H9 (cell line): ENCODE measurements at regions not wholly inside any gene's neighbourhood (a gene's known extent, or its start where the extent isn't known, plus 50 kb on each side); places are given as distances from the start of the nearest gene placed in this dataset.

Experiments
- DNase-seq: peaks from one replicate; pipeline ENCODE4 v3.0.0-alpha.2; 2017
- H2AFZ ChIP-seq: one replicate; pipeline ENCODE4 v1.6.1; 2013; ENCODE audit warnings: mild to moderate bottlenecking, low read length, control low read depth, moderate library complexity
- H2AK5ac ChIP-seq: 2 replicates; pipeline ENCODE4 v1.6.1; 2013; ENCODE audit warnings: low read length, control low read depth, mixed read lengths; ENCODE audit not compliant: insufficient read length
- H2BK120ac ChIP-seq: one replicate; pipeline ENCODE4 v1.6.1; 2013; ENCODE audit warnings: low read depth, mild to moderate bottlenecking, low read length, control low read depth, inconsistent platforms; ENCODE audit not compliant: poor library complexity, severe bottlenecking
- H2BK12ac ChIP-seq: 2 replicates; pipeline ENCODE4 v1.6.1; 2013; ENCODE audit warnings: low read length, control low read depth, mixed read lengths, low read depth; ENCODE audit not compliant: insufficient read length
- H2BK15ac ChIP-seq: 2 replicates; pipeline ENCODE4 v1.6.1; 2013; ENCODE audit warnings: low read depth, low read length, control low read depth
- H2BK20ac ChIP-seq: one replicate; pipeline ENCODE4 v1.6.1; 2013; ENCODE audit warnings: low read depth, mild to moderate bottlenecking, low read length, control low read depth, inconsistent platforms; ENCODE audit not compliant: poor library complexity, severe bottlenecking
- H2BK5ac ChIP-seq: 2 replicates; pipeline ENCODE4 v1.6.1; 2013; ENCODE audit warnings: low read length, control low read depth, mixed read lengths; ENCODE audit not compliant: insufficient read length
- H3K14ac ChIP-seq: 2 replicates; pipeline ENCODE4 v1.6.1; 2013; ENCODE audit warnings: low read length, control low read depth; ENCODE audit not compliant: insufficient read depth
- H3K18ac ChIP-seq: 2 replicates; pipeline ENCODE4 v1.6.1; 2013; ENCODE audit warnings: low read depth, mild to moderate bottlenecking, mixed read lengths, low read length, control low read depth; ENCODE audit not compliant: insufficient read length
- H3K23ac ChIP-seq: 2 replicates; pipeline ENCODE4 v1.6.1; 2013; ENCODE audit warnings: low read length, control low read depth, mixed read lengths, low read depth; ENCODE audit not compliant: insufficient read length
- H3K23me2 ChIP-seq: 2 replicates; pipeline ENCODE4 v1.6.1; 2013; ENCODE audit warnings: low read depth, mild to moderate bottlenecking, mixed read lengths, low read length, control low read depth; ENCODE audit not compliant: insufficient read length, poor library complexity, severe bottlenecking
- H3K27ac ChIP-seq: 2 replicates; pipeline ENCODE4 v1.5.1; 2013; ENCODE audit warnings: low read length, control low read depth, mixed read lengths, low read depth; ENCODE audit not compliant: insufficient read length
- H3K27me3 ChIP-seq: 2 replicates; pipeline ENCODE4 v1.6.1; 2013; ENCODE audit warnings: low read length, control low read depth, inconsistent platforms; ENCODE audit not compliant: insufficient read depth
- H3K4ac ChIP-seq: 2 replicates; pipeline ENCODE4 v1.6.1; 2013; ENCODE audit warnings: low read depth, mild to moderate bottlenecking, control low read depth, inconsistent platforms, low read length, moderate library complexity
- H3K4me1 ChIP-seq: 2 replicates; pipeline ENCODE4 v1.6.1; 2013; ENCODE audit warnings: low read length, control low read depth, inconsistent platforms; ENCODE audit not compliant: insufficient read depth
- H3K4me2 ChIP-seq: 2 replicates; pipeline ENCODE4 v1.6.1; 2013; ENCODE audit warnings: low read length, control low read depth, mixed read lengths; ENCODE audit not compliant: insufficient read length, insufficient read depth
- H3K56ac ChIP-seq: 2 replicates; pipeline ENCODE4 v1.6.1; 2013; ENCODE audit warnings: low read depth, mild to moderate bottlenecking, mixed read lengths, low read length, control low read depth; ENCODE audit not compliant: insufficient read length
- H3K79me1 ChIP-seq: 2 replicates; pipeline ENCODE4 v1.6.1; 2013; ENCODE audit warnings: low read depth, mild to moderate bottlenecking, moderate library complexity, low read length, control low read depth, inconsistent platforms; ENCODE audit not compliant: insufficient read depth, poor library complexity, severe bottlenecking
- H3K79me2 ChIP-seq: 2 replicates; pipeline ENCODE4 v1.6.1; 2013; ENCODE audit warnings: low read length, control low read depth, inconsistent platforms; ENCODE audit not compliant: insufficient read depth
- H3K9ac ChIP-seq: 2 replicates; pipeline ENCODE4 v1.6.1; 2013; ENCODE audit warnings: low read length, control low read depth, mixed read lengths; ENCODE audit not compliant: insufficient read length; ENCODE audit errors: extremely low read depth
- H3K9me3 ChIP-seq: one replicate; pipeline ENCODE4 v1.6.1; 2013; ENCODE audit warnings: low read depth, low read length, inconsistent platforms; ENCODE audit not compliant: control insufficient read depth
- H3T11ph ChIP-seq: one replicate; pipeline ENCODE4 v1.6.1; 2013; ENCODE audit warnings: mild to moderate bottlenecking, low read length, control low read depth, inconsistent platforms
- H4K20me1 ChIP-seq: one replicate; pipeline ENCODE4 v1.6.1; 2013; ENCODE audit not compliant: control insufficient read depth, insufficient read length, insufficient read depth
- H4K5ac ChIP-seq: 2 replicates; pipeline ENCODE4 v1.6.1; 2013; ENCODE audit warnings: low read depth, mild to moderate bottlenecking, mixed read lengths, low read length, control low read depth; ENCODE audit not compliant: insufficient read length
- H4K8ac ChIP-seq: replicated peaks from 2 replicates; pipeline ENCODE4 v1.6.1; 2013; ENCODE audit warnings: low read length, control low read depth, mixed read lengths, low read depth; ENCODE audit not compliant: insufficient read length
- H4K91ac ChIP-seq: 2 replicates; pipeline ENCODE4 v1.6.1; 2013; ENCODE audit warnings: low read depth, mild to moderate bottlenecking, moderate library complexity, mixed read lengths, low read length, control low read depth; ENCODE audit not compliant: insufficient read length
- H3K27ac Mint-ChIP-seq, 3 experiments: 2 replicates in 2 of 3; 3 replicates in 1 of 3; pipeline ENCODE4 v1.8.0; 2020 to 2021; ENCODE audit warnings: mixed read lengths in 3 of 3, mild to moderate bottlenecking in 1 of 3, moderate library complexity in 1 of 3
- H3K27me3 Mint-ChIP-seq: 2 replicates; pipeline ENCODE4 v1.8.0; 2021; ENCODE audit warnings: low read depth, mild to moderate bottlenecking, moderate library complexity, mixed read lengths
- H3K36me3 Mint-ChIP-seq, 3 experiments: 2 replicates in 2 of 3; 3 replicates in 1 of 3; pipeline ENCODE4 v1.8.0; 2020 to 2021; ENCODE audit warnings: low read depth in 3 of 3, mixed read lengths in 3 of 3; ENCODE audit not compliant: insufficient read depth in 1 of 3
- H3K4me1 Mint-ChIP-seq, 2 experiments: 2 replicates each; pipeline ENCODE4 v1.8.0; 2020; ENCODE audit warnings: mixed read lengths in 2 of 2
- H3K4me3 Mint-ChIP-seq, 2 experiments: 2 replicates in 1 of 2; 3 replicates in 1 of 2; pipeline ENCODE4 v1.8.0; 2020 to 2021; ENCODE audit warnings: mild to moderate bottlenecking in 2 of 2, mixed read lengths in 2 of 2, moderate library complexity in 1 of 2
- H3K9me3 Mint-ChIP-seq, 2 experiments: 2 replicates in 1 of 2; 3 replicates in 1 of 2; pipeline ENCODE4 v1.8.0; 2020; ENCODE audit warnings: mild to moderate bottlenecking in 2 of 2, mixed read lengths in 2 of 2, moderate library complexity in 1 of 2
- CTCF ChIP-seq: fragments of 200-600 bp; sonication (generic); conservative IDR thresholded peaks from 3 replicates; pipeline ENCODE4 v1.8.0; 2021; ENCODE audit warnings: antibody characterized with exemption, mild to moderate bottlenecking
- WGBS: extraction: QIAGEN DNeasy Blood & Tissue Kit; methylation state at CpG from one replicate; pipeline ENCODE4 v1.1.7; 2013; ENCODE audit warnings: missing lambda C conversion rate, low lambda C conversion rate, mixed read lengths; ENCODE audit not compliant: insufficient read length; ENCODE audit errors: extremely low coverage; 5-methylcytosine and 5-hydroxymethylcytosine counted together

GRCh38 chr1:99504287-99504686 is 141.6 kb upstream of the PALMD start:
- no peaks in the 10 kb centered on the region for H3K27me3 Mint-ChIP-seq
- no peaks in the 10 kb centered on the region for H3K79me1 ChIP-seq
- no peaks in the 10 kb centered on the region for H3K27me3 ChIP-seq
- H3K14ac ChIP-seq = no peak overlapping the region
- no peak overlapping the region for H3K27ac Mint-ChIP-seq
- H4K20me1 ChIP-seq = no peaks in the 10 kb centered on the region
- no peak overlapping the region for H3K23ac ChIP-seq
- no peak overlapping the region for H3T11ph ChIP-seq
- peaks cover 12 to 32% (median 13%) of the 10 kb centered on the region in 3 experiments for H3K36me3 Mint-ChIP-seq
- no peak overlapping the region for H3K4ac ChIP-seq
- no peak overlapping the region for H3K18ac ChIP-seq
- no peak overlapping the region for H2BK5ac ChIP-seq
- no peaks in the 10 kb centered on the region for H3K79me2 ChIP-seq
- H3K56ac ChIP-seq = no peak overlapping the region
- H2BK12ac ChIP-seq = no peak overlapping the region
- peaks cover 27% of the 10 kb centered on the region in 2 experiments for H3K9me3 Mint-ChIP-seq
- no peak overlapping the region for H3K4me3 Mint-ChIP-seq
- H3K23me2 ChIP-seq = no peaks in the 10 kb centered on the region
- no peak overlapping the region for H4K8ac ChIP-seq
- no peaks in the 10 kb centered on the region for H3K4me1 Mint-ChIP-seq
- no peak overlapping the region for H2AK5ac ChIP-seq
- no peak overlapping the region for H3K27ac ChIP-seq
- H2BK20ac ChIP-seq = no peak overlapping the region
- no peak overlapping the region for H2AFZ ChIP-seq
- no peak overlapping the region for H4K91ac ChIP-seq
- 100% methylated on average over 1 of the region's 3 CpGs for whole genome bisulfite sequencing
- no peak overlapping the region for H3K9ac ChIP-seq
- no peaks in the 10 kb centered on the region for H3K9me3 ChIP-seq
- no peak overlapping the region for H2BK120ac ChIP-seq
- no peaks in the 10 kb centered on the region for H3K4me1 ChIP-seq
- no peak overlapping the region for H4K5ac ChIP-seq
- DNase-seq = no peak
- H3K4me2 ChIP-seq = no peak overlapping the region
- no peak for TF ChIP-seq CTCF
- no peak overlapping the region for H2BK15ac ChIP-seq
